Thyroid gland (tissue), 4 donors: ENCODE measurements at regions not wholly inside any gene's neighbourhood (a gene's known extent, or its start where the extent isn't known, plus 50 kb on each side); places are given as distances from the start of the nearest gene placed in this dataset.

Experiments used
- DNase-seq, 2 donors: peaks; one replicate each; pipeline ENCODE4 v3.0.0-alpha.2; 2019
- H3K27ac ChIP-seq, 3 donors: fragments of 200-600 bp; sonication (generic); 1 replicate in 2 of 3; 2 replicates in 1 of 3; pipeline ENCODE4 v1.5.1; 2016 to 2019; ENCODE audit warnings: mild to moderate bottlenecking in 1 of 3, moderate library complexity in 1 of 3
- H3K27me3 ChIP-seq: fragments of 200-600 bp; sonication (generic); one replicate; pipeline ENCODE4 v1.5.1; 2019
- H3K36me3 ChIP-seq, 2 donors: fragments of 200-600 bp; sonication (generic); one replicate each; pipeline ENCODE4 v1.5.1; 2016 to 2019
- H3K4me1 ChIP-seq, 2 donors: fragments of 200-600 bp; sonication (generic); one replicate each; pipeline ENCODE4 v1.5.1; 2017 to 2019
- H3K4me3 ChIP-seq, 3 donors: fragments of 200-600 bp; sonication (generic); replicated peaks in 1 of 3; 1 replicate in 2 of 3; 2 replicates in 1 of 3; pipeline ENCODE4 v1.5.1; 2016; ENCODE audit warnings: mild to moderate bottlenecking in 1 of 3
- H3K9me3 ChIP-seq: fragments of 200-600 bp; sonication (generic); one replicate; pipeline ENCODE4 v1.5.1; 2017
- CTCF ChIP-seq, 6 experiments: fragments of 200-600 bp in 3 of 6; fragments of 450-650 bp in 3 of 6; sonication (generic) in 3 of 6; IDR thresholded peaks; one replicate each; pipeline ENCODE4 v1.5.1; 2016 to 2019; ENCODE audit warnings: antibody characterized with exemption in 6 of 6, mild to moderate bottlenecking in 2 of 6, inconsistent platforms in 1 of 6, moderate library complexity in 1 of 6
- POLR2A ChIP-seq, 2 donors: fragments of 450-650 bp; IDR thresholded peaks; one replicate each; pipeline ENCODE4 v1.6.1; 2017; ENCODE audit warnings: antibody characterized with exemption in 2 of 2, mild to moderate bottlenecking in 2 of 2, moderate library complexity in 1 of 2
- WGBS, 2 donors: methylation state at CpG; one replicate each; pipeline ENCODE4 v1.1.5; 2017; 5-methylcytosine and 5-hydroxymethylcytosine counted together
- intact Hi-C: fragments of 100-400 bp; cut with DNase I; formaldehyde crosslinking; loops from one replicate; pipeline ENCODE4 v1.15.1; 2023

GRCh38 chr11:80814813-80815212, 1374.0 kb upstream of the TENM4 start:
- Histone ChIP-seq H3K27ac (no peak overlapping the region), H3K27me3 (no peaks in the 10 kb centered on the region), H3K36me3 (no peaks in the 10 kb centered on the region), H3K9me3 (no peaks in the 10 kb centered on the region), H3K4me3 (no peak overlapping the region), H3K4me1 (no peaks in the 10 kb centered on the region)
- intact Hi-C loops, result no loop called here
- TF ChIP-seq POLR2A (IDR thresholded peaks at IDR 0.05), result no peak
- WGBS, 2 donors, result 75 to 86% methylated on average over 1 of the region's 1 CpG
- no peak for DNase-seq

- TF ChIP-seq CTCF (IDR thresholded peaks at IDR 0.05) (no peak), POLR2A (IDR thresholded peaks at IDR 0.05) (no peak)
- 59 to 68% methylated on average over 4 of the region's 4 CpGs for WGBS, 2 donors
Measured at GRCh38 chr11:80810695-80811094, 1369.9 kb upstream of the TENM4 start.

GRCh38 chr11:80798174-80798573, 1357.3 kb upstream of the TENM4 start:
- intact Hi-C loops, result no loop called here
- Histone ChIP-seq H3K27me3 (no peaks in the 10 kb centered on the region), H3K27ac (no peak overlapping the region), H3K4me1 (no peaks in the 10 kb centered on the region), H3K9me3 (no peaks in the 10 kb centered on the region), H3K4me3 (no peak overlapping the region), H3K36me3 (no peaks in the 10 kb centered on the region)
- 69 to 74% methylated on average over 3 to 8 of the region's 8 CpGs for WGBS, 2 donors
- TF ChIP-seq POLR2A (IDR thresholded peaks at IDR 0.05), result no peak
- no peak for TF ChIP-seq CTCF (IDR thresholded peaks at IDR 0.05)
- DNase-seq, result no peak

More at GRCh38 chr11:80810695-80811094, 1369.9 kb upstream of the TENM4 start:
- Histone ChIP-seq H3K27me3 (no peaks in the 10 kb centered on the region), H3K9me3 (no peaks in the 10 kb centered on the region), H3K4me1 (no peaks in the 10 kb centered on the region), H3K36me3 (no peaks in the 10 kb centered on the region), H3K4me3 (no peak overlapping the region), H3K27ac (no peak overlapping the region)
- DNase-seq, result no peak
- intact Hi-C loops, result no loop called here

GRCh38 chr11:80783561-80783960, 1342.7 kb upstream of the TENM4 start:
- intact Hi-C loops, result no loop called here
- H3K27ac ChIP-seq, result no peak overlapping the region
- H3K4me1 ChIP-seq, result no peaks in the 10 kb centered on the region
- no peaks in the 10 kb centered on the region for H3K27me3 ChIP-seq
- no peaks in the 10 kb centered on the region for H3K9me3 ChIP-seq
- H3K36me3 ChIP-seq, result no peaks in the 10 kb centered on the region
- no peak overlapping the region for H3K4me3 ChIP-seq
- no peak for DNase-seq
- TF ChIP-seq POLR2A (IDR thresholded peaks at IDR 0.05) (no peak), CTCF (IDR thresholded peaks at IDR 0.05) (no peak)
- WGBS, 2 donors, result 78 to 83% methylated on average over 2 of the region's 2 CpGs

GRCh38 chr11:80782135-80782885, 1341.5 kb upstream of the TENM4 start:
- H3K4me1 ChIP-seq, result no peaks in the 10 kb centered on the region
- H3K9me3 ChIP-seq, result no peaks in the 10 kb centered on the region
- H3K27ac ChIP-seq, result no peak overlapping the region
- no peaks in the 10 kb centered on the region for H3K27me3 ChIP-seq
- 26 to 31% methylated on average over 4 of the region's 4 CpGs for WGBS, 2 donors
- no peak for DNase-seq
- H3K4me3 ChIP-seq, result no peak overlapping the region
- intact Hi-C loops, result no loop called here
- no peaks in the 10 kb centered on the region for H3K36me3 ChIP-seq
- TF ChIP-seq POLR2A (IDR thresholded peaks at IDR 0.05) (no peak), CTCF (IDR thresholded peaks at IDR 0.05) (no peak)
